NOMO-1 treated with dmso at 0.1 percent for 144 hours (cell line): ENCODE measurements at regions not wholly inside any gene's neighbourhood (a gene's known extent, or its start where the extent isn't known, plus 50 kb on each side); places are given as distances from the start of the nearest gene placed in this dataset.

Source experiments
- DNase-seq: peaks from one replicate; lab custom pipeline; 2025; ENCODE audit not compliant: unreplicated experiment; lab: John Stamatoyannopoulos, UW

DNA sequence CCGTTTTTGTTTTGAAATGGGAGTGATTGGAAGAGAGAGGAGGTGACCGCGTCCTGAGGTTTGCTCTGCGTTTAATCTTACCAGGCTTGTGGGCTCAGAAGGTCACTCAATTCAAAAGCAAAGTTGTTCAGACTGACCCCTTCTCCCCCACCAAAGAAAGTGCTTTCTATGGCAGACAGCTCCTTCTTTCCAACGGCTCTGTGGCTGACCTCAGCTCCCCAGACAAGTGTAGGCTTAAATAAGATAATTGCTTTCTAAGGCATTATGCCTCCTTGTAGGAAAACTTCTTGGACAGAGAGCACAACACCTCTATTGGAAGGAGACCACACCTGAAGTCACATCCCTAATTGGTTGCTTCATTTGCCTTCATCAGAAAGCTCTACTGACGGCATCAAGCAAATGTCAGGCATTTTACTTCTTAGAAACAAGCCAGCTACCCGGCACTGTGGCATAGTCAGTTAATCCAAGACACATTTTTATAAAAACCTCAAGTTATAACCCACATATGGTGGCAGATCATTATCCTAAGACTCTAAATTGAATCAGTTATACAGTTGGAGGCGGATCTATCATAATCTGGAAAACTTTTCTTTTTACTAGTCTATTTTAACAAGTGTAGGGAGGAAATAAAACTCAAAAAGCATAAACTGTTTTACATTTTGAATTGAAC lies 94.9 kb downstream of the TMEM174 start:
- no peak for DNase-seq

DNA sequence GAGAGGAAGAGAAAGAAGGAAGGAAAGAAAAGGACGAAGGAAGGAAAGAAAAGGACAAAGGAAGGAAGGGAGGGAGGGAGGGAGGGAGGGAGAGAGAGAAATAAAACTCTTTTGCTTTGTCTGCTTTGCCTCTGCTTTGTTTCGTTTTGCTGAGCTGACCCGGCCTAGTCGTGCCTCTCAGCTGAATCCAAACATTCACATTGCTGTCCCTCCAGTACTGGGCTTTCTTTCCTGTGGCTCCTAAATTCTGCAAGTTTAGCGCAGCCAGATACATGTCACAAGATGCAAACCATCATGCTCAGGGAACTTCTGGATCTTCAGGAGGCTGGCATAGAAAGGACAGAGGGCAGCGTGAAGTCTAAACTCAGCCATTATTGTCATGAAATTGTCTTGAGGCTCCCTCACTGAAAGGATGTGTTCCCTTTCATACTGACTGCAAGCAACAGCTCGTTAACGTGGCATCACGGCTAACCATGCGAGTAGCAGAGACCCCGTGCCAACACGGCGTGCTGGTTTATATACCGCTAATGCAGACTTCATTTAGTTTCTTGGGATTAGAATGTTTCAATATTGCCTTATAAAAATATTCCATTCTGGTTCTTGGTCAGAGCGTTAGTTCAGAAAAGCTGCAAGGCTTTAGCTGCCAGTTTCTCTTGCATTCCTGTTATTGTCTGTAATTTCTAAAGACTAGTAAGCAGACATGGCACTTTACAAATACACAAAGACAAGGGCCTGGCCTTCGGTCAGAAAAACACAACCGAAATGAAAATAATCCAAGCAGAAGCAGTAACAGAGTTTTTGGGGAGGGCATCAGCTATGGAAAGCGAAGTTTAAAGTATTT lies 94.2 kb downstream of the TMEM174 start:
- DNase-seq = no peak

DNA sequence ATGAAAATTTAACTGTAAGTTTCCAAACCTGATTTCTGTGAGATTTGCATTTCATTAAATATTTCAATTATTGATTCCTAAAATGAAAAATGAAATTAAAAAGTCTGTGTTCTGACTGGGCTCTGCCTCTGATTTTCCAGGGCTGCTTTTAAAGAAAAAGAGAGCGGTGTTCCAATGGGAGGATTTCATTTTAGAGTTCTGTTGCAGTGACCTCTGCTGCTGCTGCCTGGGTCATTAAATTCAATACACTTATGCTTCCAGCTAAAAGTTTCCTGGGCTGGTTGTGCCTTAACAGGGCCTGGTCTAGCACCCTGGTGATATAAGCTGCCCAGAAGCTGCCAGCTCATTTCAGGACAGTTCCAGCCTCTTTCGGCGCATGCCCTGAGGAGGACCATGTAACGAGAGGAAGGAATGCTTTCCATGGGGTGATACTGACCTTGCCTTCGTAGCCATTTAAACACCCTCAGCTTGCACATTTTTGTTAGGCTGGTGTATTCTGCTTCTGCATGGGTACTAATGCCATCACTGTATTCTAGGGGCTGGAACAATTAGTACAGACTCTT lies 93.3 kb downstream of the TMEM174 start:
- DNase-seq = no peak

DNA sequence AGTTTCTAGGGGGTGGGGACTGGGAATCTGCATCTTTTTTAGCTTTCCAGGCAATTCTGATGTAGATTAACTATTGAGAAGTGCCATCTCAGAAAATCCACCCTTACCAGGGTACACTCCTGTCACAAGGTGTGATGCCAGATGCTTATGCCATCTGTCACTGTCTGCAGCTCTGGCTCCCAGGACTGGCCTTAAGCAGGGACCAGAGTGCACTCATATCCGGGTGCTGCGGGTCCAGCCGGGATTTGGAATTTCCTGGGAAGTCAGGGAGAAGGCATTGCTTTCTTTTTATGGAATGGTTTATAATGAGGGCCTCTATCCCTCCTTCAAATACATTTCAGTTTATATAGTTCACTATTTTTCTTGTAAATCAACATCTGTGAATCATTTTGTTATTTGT lies 92.6 kb downstream of the TMEM174 start:
- DNase-seq = no peak

DNA sequence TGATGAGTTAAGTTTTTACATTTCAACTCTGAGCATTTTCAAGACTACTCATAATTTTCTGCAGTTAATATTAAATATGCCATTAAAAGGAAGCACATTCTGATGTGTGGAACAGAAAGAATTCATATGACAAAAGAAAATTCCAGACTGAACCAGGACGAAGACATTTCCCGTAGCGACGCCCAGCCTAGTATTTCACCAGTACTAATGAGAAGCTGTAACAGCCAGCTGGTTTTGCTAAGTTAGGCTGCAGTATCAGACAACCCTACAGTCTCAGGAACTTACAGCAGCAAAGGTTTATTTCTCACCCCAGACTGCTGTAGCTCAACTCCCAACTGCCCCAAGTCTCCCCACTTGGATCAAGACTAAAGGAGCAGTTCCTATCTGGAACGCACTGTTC lies 91.6 kb downstream of the TMEM174 start:
- no peak for DNase-seq

DNA sequence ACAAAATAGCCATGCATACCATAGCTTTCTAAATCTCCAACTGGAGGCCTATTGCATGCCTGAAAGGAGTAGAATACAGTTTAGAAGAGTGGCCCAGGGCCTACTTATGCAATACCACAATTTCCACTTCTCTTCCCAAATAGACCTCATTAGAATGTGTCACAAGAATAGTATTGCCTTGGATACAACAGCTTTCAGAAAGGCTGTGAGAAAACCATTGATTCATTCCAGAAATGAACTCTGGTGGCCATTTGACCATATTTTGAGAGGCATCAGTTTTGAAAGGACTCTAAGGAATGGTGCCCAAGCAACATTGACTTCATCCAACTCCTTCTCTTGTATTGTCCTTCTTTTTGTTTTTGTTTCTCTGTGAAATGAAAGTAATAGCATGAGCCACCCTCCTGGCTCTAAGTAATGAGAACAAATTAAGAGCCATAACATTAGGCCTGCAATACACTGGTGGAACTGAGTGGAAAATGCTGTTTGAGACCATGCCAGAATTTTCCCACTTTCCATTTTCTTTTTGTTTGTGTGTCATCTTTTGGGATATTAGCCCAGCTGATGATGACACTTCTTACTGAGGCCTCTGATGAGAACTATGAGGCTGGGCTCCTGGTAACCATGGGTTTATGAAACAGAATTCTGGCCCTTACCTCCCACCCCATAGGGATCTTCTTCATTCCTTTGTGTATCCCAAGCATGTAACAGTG lies 90.2 kb downstream of the TMEM174 start:
- DNase-seq = no peak

DNA sequence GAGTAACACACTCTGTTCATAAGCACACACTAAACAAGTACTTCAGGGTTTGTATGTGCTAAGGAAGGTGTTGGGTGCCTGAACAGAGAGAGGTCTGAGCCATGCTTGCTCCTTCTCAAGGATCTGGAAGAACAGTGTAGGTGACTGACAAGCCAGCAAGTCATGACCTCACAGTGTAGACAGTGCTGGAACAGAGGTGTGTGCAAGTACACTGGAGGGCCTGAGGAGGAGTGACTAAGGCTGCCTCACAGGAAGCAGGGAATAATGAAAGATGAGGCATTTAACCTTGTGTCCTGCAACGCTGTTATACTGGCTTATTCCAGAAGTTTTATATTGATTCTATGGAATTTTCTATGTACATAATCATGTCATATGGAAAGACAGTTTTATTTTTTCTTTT lies 83.9 kb downstream of the TMEM174 start:
- DNase-seq = no peak

DNA sequence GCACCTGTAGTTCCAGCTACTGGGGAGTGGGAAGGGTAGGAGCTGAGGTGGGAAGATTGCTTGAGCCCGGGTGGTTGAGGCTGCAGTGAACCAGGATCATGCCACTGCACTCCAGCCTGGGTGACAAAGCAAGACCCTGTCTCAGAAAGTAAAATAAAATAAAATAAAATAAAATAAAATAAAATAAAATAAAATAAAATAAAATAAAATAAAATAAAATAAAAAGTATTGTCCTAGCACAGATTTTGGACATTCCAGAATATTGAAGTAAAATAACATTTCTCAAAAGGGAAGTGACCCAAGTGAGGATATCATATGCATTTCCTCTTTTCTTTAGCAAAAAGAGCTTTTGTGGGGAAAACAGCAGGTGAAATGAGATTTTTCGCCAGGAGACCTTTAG lies 83.5 kb downstream of the TMEM174 start:
- DNase-seq = no peak

DNA sequence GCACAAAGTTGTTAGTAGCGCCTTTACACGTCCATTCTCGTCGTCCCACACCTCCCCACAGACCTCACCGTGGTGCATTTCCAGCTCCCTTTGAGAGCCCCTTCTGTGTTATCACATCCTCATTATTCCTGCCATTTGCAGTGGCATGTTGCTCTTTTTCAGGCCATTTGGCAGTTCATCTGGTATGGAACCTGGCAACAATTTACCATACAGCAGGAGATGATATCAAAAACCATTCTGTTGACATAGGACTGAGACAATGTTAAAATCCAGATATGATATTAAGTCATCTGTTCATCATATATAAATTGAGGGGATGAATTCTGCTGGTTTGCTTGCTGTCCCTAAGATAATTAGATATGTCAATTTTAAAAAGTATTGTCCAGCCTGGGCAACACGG lies 83.0 kb downstream of the TMEM174 start:
- DNase-seq = no peak

DNA sequence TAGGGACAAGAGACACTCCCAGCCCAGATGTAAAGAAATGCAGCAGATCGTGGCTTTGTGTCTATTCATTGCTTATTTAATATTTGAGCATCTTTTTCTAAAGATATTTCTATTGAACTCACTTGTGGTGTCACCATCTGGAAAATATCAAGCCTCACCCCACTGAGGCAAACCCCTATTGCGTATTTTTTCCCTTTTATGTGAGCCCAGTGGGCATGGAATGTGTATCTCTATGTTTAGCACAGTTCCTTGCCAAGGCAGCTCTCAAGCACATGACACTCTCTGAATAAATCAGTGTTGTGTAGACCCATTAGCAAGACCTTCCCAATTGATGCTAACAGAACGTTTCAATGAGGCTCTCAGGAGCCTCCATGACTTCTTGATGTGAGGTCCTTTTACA lies 81.6 kb downstream of the TMEM174 start:
- no peak for DNase-seq

DNA sequence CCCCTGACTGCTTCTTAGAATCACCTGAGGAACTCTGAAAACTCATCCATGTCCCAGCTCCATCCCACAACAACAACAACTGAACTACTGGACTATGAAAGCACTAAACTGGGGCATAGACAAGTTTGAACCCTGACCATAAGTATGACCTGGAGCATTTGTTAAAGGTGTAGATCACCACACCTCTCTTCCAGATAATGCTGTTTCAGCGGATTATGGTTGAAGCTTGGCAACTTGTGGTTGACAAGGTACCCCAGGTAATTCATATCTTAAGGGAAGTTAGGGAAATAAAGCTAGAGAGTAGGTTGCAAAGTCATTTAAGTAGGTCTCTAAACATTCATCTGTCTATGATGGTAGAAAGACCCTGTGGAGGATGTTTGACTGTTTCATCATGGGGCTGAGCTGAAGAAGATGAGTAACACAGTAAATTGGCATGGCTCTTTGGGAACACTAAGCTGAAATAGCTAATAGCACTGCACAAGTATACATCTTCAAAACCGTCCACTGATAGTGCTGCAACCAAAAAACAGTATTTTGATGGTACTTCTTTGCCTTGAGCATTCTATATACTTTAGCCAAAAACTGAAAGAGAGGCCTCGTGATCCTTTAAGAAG lies 80.2 kb downstream of the TMEM174 start:
- DNase-seq = no peak

DNA sequence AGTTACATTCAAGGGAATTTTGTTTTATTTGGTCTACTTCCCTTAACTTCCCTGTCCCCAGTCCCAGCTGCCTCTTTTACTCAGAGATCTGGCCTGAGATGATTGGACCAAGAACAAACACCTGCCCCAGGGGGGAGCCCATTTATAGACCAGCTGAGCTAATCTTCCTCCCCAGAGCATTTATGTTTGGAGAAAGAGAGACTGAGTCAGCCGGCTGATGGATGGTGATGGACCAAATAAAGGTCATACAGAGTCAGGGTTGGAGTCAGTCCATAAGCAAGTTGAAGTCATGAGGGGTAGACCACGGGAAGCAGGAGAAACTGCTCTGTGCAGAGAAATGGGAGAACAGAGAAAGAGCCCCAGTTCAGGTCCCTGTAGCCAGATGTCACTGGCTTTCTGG lies 77.7 kb downstream of the TMEM174 start:
- DNase-seq = no peak

DNA sequence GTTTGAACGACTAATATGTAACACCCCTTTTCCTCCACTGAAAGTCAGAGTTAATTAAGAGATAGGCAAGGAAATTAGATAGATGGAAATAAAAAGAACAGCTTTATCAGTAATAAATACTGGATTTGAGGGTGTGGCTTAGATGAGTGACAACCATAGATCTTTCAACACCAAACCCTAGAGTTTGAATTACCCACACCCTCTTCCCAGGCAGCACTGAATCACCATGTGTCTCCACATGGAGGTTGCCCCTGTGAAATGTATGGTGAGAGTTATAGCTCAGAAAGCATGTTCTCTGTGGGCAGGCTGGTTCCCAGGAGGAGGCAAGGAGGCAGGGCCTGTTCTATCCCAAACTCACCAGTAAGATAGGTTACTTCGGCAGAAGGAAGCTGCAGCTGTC lies 69.7 kb downstream of the TMEM174 start:
- no peak for DNase-seq

DNA sequence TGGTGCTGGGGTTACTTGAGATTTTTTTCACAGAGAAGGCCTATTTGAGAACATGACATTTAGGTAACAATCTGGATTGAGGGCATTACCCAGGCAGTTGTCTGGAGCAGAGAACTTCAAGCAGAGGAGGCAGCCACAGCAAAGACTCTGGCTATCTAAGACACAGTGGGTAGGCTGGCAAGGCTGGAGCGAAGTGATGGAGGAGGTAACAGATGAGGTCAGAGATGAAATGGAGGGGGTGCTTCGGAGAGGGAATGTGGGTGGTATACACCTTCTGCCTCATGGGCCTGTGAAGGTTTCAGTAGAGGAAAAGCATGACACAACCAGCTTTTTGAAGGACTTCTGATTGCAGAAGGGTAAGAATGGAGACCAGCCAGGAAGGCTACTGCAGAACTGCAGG lies 65.9 kb downstream of the TMEM174 start:
- no peak for DNase-seq

DNA sequence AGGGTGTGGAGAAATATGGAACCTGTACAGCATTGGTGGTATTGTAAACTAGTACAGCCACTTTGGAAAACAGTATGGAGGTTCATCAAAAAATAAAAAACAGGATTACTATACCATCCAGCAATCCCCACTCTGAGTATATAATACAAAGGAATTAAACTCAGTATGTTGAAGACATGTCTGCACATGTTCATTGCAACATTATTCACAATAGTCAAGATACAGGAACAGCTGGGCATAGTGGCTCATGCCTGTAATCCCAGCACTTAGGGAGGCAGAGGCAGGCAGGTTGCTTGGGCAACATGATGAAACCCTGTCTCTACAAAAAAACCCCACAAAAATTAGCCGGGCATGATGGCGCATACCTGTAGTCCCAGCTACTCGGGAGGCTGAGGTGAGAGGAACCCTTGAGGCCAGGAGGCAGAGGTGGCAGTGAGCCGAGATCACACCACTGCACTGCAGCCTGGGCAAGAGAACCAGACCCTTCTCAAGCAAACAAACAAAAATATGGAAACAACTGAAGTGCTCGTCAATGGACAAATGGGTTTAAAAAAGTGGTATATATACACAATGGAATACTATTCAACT lies 63.6 kb downstream of the TMEM174 start:
- DNase-seq = no peak

DNA sequence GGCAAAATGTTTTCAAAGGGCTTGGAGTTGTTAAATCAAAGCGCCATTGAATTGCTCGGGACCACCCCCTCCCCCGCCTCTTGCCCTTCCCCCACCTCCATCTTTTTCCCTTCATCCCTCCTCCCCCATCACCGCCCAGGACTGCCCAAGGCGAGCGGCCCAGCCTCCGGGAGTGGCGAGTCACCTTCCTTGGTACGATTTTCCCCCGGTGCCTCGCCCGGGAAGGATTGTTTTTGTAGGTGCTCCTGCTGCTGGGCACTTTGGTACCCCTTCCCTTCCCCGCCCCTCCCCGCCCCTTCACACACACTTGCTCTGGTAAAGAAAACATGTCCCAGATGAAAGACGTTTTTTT lies 61.2 kb downstream of the TMEM174 start:
- DNase-seq = no peak

DNA sequence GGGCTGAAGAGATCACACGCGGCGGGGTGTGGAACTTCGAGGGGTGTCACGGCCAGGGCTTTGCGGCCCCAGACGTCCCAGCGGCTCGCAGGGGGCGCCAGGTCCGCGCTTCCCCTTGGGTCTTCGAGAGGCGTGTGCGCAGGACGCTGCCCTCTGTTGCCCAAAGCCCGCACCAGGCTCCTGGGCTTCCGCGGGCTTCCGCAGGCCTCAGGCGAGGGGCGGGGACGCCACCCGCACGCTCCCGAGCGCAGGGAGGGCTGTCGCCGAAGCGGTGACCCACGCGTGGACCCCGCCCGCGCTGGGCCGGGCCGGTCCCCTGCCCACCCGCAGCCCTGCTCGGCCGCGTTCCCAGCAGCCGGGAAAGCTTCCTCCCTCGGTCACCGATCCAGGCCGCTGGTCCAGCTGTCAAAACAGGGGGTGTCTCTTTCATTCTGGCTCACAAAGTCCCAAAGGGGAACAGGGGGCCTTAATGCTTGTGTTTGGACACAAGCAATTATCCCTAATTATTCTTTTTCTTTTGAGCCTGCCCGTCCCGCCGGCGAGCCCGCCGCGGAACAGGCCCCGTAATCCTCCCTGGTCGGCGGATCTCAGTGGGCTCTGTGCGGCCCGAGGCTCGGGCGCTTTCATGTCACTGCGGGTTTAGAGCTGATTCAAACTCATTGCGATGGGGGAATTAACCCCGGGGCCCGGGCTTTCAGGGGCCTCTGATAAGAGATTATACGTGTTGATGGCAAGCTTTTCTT lies 60.6 kb downstream of the TMEM174 start:
- DNase-seq = no peak

DNA sequence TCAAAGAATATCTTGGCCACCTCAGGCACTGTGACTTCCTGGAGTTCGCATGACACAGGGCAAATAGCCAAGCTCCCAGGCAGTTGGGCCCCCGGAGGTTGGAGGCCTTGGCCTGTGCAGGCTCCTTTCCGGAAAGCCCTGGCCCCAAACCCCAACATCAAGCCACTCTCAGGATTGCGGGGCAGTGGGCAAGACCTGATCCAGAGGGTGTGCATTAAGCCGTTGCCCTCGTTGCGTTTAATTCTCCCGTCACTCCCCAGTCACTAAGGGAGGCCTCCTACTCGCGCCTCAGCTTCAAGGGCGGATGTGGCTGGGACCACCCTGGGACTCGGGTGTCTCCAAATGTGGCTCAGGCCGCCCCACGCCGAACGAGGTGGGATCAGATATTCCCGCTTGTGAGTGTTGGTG lies 60.1 kb downstream of the TMEM174 start:
- DNase-seq = no peak

DNA sequence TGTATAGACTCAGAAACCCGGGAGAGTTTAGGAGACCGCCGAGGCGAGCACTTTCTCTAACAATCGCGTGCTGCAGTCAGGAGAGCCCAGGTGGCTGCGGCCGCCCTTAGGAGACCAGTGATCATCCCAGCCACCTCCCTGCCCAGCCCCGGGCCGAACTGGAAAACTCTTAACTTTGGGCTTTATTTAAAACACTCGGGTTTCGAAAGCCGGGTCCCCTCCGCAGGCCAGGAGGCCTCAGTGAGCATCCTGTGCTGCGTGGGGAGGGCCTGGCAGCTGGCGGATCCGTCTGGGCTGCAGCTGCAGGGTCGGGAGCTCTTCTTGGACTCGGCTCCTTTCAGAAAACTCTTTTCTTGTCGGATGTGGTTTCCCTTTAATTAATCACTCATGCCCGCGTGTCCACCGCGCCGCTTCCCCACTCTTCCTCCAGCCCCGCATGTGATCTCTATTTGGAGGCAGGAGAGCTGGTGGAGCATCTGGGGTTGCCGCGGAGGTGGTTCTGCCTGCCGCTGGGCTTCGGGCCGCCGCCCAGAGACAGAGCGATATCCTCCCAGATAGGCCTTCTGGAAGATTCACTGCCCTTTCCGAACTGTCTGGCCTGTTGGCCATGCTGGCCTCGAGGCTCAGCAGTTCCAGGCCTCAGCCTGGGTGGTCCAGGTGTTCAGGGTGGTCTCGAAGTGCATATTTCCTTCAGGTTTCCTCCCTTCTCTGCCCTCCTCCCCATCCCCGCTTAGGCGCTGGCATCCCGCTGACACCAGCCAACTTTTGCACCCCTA lies 59.5 kb downstream of the TMEM174 start:
- no peak for DNase-seq
